Spleen (tissue), 11 donors: ENCODE measurements at regions not wholly inside any gene's neighbourhood (a gene's known extent, or its start where the extent isn't known, plus 50 kb on each side); places are given as distances from the start of the nearest gene placed in this dataset.

Source experiments
- DNase-seq: peaks from one replicate; pipeline ENCODE4 v3.0.0-alpha.2; 2020
- H3K27ac ChIP-seq, 8 donors: fragments of 200-600 bp; sonication (generic) in 7 of 8; 1 replicate in 4 of 8; 2 replicates in 4 of 8; pipeline versions ENCODE4 v1.5.0 to v1.8.0; 2016 to 2021; ENCODE audit warnings: inconsistent platforms in 4 of 8, mild to moderate bottlenecking in 4 of 8, moderate library complexity in 1 of 8
- H3K27me3 ChIP-seq, 7 donors: fragments of 200-600 bp; sonication (generic) in 6 of 7; replicated peaks in 1 of 7; 1 replicate in 4 of 7; 2 replicates in 3 of 7; pipeline versions ENCODE4 v1.5.0 to v1.8.0; 2016 to 2021; ENCODE audit warnings: inconsistent platforms in 3 of 7, mild to moderate bottlenecking in 1 of 7
- H3K36me3 ChIP-seq, 6 donors: fragments of 200-600 bp; sonication (generic) in 5 of 6; 1 replicate in 4 of 6; 2 replicates in 2 of 6; pipeline versions ENCODE4 v1.5.0 to v1.8.0; 2016 to 2021; ENCODE audit warnings: inconsistent platforms in 2 of 6
- H3K4me1 ChIP-seq, 6 donors: fragments of 200-600 bp; sonication (generic) in 5 of 6; 1 replicate in 3 of 6; 2 replicates in 3 of 6; pipeline versions ENCODE4 v1.5.0 to v1.8.0; 2016 to 2021; ENCODE audit warnings: inconsistent platforms in 3 of 6
- H3K4me3 ChIP-seq, 8 donors: fragments of 200-600 bp; sonication (generic) in 7 of 8; 1 replicate in 4 of 8; 2 replicates in 4 of 8; pipeline versions ENCODE4 v1.5.0 to v1.8.0; 2016 to 2021; ENCODE audit warnings: inconsistent platforms in 4 of 8, mild to moderate bottlenecking in 4 of 8, moderate library complexity in 2 of 8
- H3K9me3 ChIP-seq, 8 donors: fragments of 200-600 bp; sonication (generic) in 7 of 8; 1 replicate in 4 of 8; 2 replicates in 4 of 8; pipeline versions ENCODE4 v1.5.0 to v1.8.0; 2016 to 2021; ENCODE audit warnings: inconsistent platforms in 4 of 8
- CTCF ChIP-seq, 11 experiments: fragments of 200-600 bp in 7 of 11; fragments of 450-650 bp in 4 of 11; sonication (generic) in 4 of 11; IDR thresholded peaks in 8 of 11; conservative IDR thresholded peaks in 3 of 11; 1 replicate in 7 of 11; 2 replicates in 4 of 11; pipeline versions ENCODE4 v1.4.0 to v1.8.0; 2016 to 2021; ENCODE audit warnings: antibody characterized with exemption in 11 of 11, inconsistent platforms in 4 of 11, mild to moderate bottlenecking in 1 of 11
- POLR2A ChIP-seq, 3 donors: fragments of 450-650 bp; IDR thresholded peaks; one replicate each; pipeline ENCODE4 v1.5.1; 2017; ENCODE audit warnings: antibody characterized with exemption in 3 of 3, mild to moderate bottlenecking in 1 of 3
- POLR2AphosphoS5 ChIP-seq, 3 donors: sonication (generic); formaldehyde crosslinking; IDR thresholded peaks; one replicate each; pipeline ENCODE4 v1.5.1; 2017; ENCODE audit warnings: antibody characterized with exemption in 3 of 3
- WGBS, 5 donors: extraction: QIAGEN DNeasy Blood & Tissue Kit in 3 of 5; methylation state at CpG; one replicate each; pipeline versions ENCODE4 v1.1.5 to v1.1.7; 2013 to 2018; 5-methylcytosine and 5-hydroxymethylcytosine counted together
- intact Hi-C: fragments of 100-400 bp; cut with DNase I; formaldehyde crosslinking; loops from one replicate; pipeline ENCODE4 v1.15.0; 2023; ENCODE audit warnings: low total_unique reads
- donor health status: healthy with polysubstance abuse.
- donor health status: DM: no; HTN: no; CAD: no; lungs with moderate emphysema.
- donor health status: DM: no; HTN: no; CAD: no.
- donor health status: Bipolar disorder and iron deficiency.
- donor health status: healthy.
- donor health status: DM: no; HTN: no; CAD: no.
- donor health status: DM: yes; HTN: yes; CAD: no.

- Histone ChIP-seq H3K4me3 (no peak overlapping the region), H3K4me1 (no peaks in the 10 kb centered on the region), H3K36me3 (no peaks in the 10 kb centered on the region), H3K27me3 (no peaks in the 10 kb centered on the region), H3K9me3 (peaks cover 0 to 8% (median 0%) of the 10 kb centered on the region in 8 donors), H3K27ac (no peak overlapping the region)
- TF ChIP-seq CTCF (IDR thresholded peaks at IDR 0.05 in 8 of 11, conservative IDR thresholded peaks at IDR 0.05 in 3 of 11) (no peak), POLR2A (IDR thresholded peaks at IDR 0.05) (no peak), POLR2AphosphoS5 (IDR thresholded peaks at IDR 0.05) (no peak)
- intact Hi-C loops = no loop called here
- WGBS, 5 donors = 69 to 94% (median 85%) methylated on average over 1 of the region's 1 CpG
- DNase-seq = no peak
Measured at GRCh38 chr6:81901551-81901966, 149.1 kb upstream of the TENT5A start.

GRCh38 chr6:81900616-81901015 is 148.1 kb upstream of the TENT5A start:
- WGBS, 5 donors = 91 to 100% (median 94%) methylated on average over 1 of the region's 1 CpG
- no peak overlapping the region for H3K4me3 ChIP-seq
- no peaks in the 10 kb centered on the region for H3K36me3 ChIP-seq
- intact Hi-C loops = no loop called here
- TF ChIP-seq CTCF (IDR thresholded peaks at IDR 0.05 in 8 of 11, conservative IDR thresholded peaks at IDR 0.05 in 3 of 11) (no peak), POLR2AphosphoS5 (IDR thresholded peaks at IDR 0.05) (no peak), POLR2A (IDR thresholded peaks at IDR 0.05) (no peak)
- DNase-seq = no peak
- H3K9me3 ChIP-seq = peaks cover 0 to 8% (median 0%) of the 10 kb centered on the region in 8 donors
- H3K4me1 ChIP-seq = no peaks in the 10 kb centered on the region
- no peaks in the 10 kb centered on the region for H3K27me3 ChIP-seq
- no peak overlapping the region for H3K27ac ChIP-seq

- intact Hi-C loops = no loop called here
- no peak for TF ChIP-seq POLR2AphosphoS5 (IDR thresholded peaks at IDR 0.05)
- TF ChIP-seq CTCF (IDR thresholded peaks at IDR 0.05 in 8 of 11, conservative IDR thresholded peaks at IDR 0.05 in 3 of 11) = no peak
- no peak for TF ChIP-seq POLR2A (IDR thresholded peaks at IDR 0.05)
- no peak for DNase-seq
Measured at GRCh38 chr6:81897793-81898192, 145.3 kb upstream of the TENT5A start.

GRCh38 chr6:81896525-81897503 is 144.3 kb upstream of the TENT5A start:
- 81 to 93% (median 88%) methylated on average over 7 of the region's 7 CpGs for WGBS, 5 donors
- Histone ChIP-seq H3K4me3 (no peak overlapping the region), H3K27ac (no peak overlapping the region), H3K27me3 (no peaks in the 10 kb centered on the region), H3K9me3 (no peaks in the 10 kb centered on the region), H3K4me1 (no peaks in the 10 kb centered on the region), H3K36me3 (no peaks in the 10 kb centered on the region)
- TF ChIP-seq POLR2AphosphoS5 (IDR thresholded peaks at IDR 0.05) = no peak
- TF ChIP-seq POLR2A (IDR thresholded peaks at IDR 0.05) = no peak
- intact Hi-C loops = no loop called here
- DNase-seq = no peak

More at GRCh38 chr6:81897793-81898192, 145.3 kb upstream of the TENT5A start:
- Histone ChIP-seq H3K36me3 (no peaks in the 10 kb centered on the region), H3K4me3 (no peak overlapping the region), H3K27me3 (no peaks in the 10 kb centered on the region), H3K27ac (no peak overlapping the region), H3K4me1 (no peaks in the 10 kb centered on the region), H3K9me3 (peaks cover 0 to 2% (median 0%) of the 10 kb centered on the region in 8 donors)
- 50 to 78% (median 57%) methylated on average over 4 of the region's 4 CpGs for WGBS, 5 donors
